GM18508 (cell line): ENCODE measurements at regions not wholly inside any gene's neighbourhood (a gene's known extent, or its start where the extent isn't known, plus 50 kb on each side); places are given as distances from the start of the nearest gene placed in this dataset.
"Not testable (repeated sequence)": the region's sequence is repeated elsewhere in the genome, so short reads cannot be mapped to it uniquely, and the experiment has no call there.

ENCODE experiments used
- ATAC-seq: cut with Tn5 transposase; IDR thresholded peaks from one replicate; pipeline ENCODE4 v1.9.1; 2021; ENCODE audit warnings: moderate number of reproducible peaks; ENCODE audit not compliant: insufficient read depth, unreplicated experiment

DNA sequence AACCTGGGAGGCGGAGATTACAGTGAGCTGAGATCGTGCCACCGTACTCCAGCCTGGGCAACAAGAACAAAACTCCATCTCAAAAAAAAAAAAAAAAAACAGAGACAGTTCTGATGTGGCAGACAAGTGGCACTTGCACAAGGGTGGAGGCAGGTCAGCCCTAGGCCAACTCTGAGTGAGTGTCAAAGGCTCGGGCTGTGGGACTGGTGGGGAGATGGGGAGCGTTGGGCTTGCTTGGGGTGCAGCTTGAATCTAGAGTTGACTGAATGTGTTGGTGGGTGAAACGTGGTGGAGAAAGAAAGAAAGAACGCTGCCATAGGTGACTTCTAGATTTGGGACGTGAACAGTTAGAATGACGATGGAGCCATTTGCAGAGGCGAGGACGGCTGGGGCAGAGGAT lies 121.3 kb upstream of the SPACA7 start:
- no peak for ATAC-seq

DNA sequence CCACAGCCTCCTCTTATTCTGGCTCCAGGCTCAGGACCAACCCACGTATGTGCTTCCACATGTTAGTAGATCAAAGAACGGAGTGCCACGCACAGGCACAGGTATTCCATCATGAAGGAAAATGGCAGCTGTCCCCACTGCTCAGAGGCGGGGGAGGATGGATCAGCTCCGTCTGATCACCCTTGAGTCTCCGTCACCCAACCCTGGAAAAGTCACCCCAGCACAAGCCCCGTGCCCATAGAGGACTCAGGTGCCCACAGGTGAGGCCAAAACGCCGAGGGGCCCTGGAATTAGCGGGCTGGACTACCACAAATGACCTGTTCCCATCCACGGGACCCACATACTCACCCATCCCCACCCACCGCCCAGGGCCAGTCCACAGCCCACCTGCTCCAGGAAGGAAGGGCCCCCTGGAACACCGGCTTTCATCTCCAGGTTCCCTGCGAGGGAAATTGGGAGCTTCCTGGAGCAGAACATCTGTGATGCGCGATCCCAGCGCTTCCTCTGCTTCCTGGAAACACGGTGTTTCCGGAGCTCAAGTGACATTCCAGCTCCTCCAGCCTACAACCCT lies 120.5 kb upstream of the SPACA7 start:
- ATAC-seq, result no peak

DNA sequence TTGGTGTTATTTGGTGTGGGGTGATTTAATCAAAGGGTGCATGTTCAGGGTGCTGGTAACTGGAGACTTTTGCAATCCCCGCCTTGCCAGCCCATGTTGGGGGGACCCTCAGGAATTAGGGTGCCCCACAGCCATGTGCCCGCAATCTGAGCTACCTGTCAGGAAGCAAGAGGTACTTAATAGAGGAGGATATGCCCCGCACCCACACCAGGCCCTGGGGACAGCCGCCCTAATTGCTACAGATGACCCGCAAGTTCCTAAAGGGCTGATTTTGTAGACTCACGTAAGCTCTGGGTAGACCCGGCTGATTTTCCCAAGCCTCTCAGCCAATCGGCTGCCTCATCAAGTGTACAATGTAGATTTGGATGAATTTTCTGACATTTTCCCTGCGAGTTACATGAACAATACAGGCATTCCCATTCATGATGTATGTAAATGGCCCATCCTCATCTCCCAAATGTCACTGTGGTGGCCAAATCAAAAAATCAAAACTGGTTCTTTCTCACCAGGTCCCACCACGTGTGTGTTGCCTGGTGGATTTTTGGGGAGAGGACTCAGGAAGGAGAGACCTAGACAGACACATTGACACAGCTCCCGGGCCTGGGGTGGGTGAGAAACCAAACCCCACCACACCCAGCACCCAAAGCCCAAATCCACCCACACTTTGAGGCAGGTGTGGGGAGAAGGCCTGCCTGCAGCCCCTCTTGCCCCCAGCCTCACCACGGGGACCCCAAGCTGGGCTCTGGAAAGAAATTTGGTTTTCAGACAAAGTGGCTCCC lies 119.2 kb upstream of the SPACA7 start:
- no peak for ATAC-seq

DNA sequence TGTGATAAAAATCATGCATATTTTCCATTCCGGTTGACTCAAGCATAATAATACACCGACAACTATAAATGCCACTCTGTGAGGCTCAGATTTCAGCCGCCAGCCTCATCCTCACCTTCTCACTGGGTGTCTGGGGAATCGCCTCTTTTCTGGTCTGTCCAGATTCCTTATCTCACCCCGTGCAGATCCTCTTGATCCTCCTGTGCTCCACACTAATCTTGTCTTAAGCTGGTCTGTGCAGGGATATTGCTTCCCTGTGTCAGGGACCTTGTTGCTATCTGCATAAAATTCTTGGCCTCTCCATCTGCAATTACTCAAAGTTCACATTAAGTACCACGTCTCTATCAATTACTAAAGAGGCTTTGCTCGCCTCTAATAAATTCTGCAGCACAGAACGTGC lies 116.6 kb upstream of the SPACA7 start:
- no peak for ATAC-seq

DNA sequence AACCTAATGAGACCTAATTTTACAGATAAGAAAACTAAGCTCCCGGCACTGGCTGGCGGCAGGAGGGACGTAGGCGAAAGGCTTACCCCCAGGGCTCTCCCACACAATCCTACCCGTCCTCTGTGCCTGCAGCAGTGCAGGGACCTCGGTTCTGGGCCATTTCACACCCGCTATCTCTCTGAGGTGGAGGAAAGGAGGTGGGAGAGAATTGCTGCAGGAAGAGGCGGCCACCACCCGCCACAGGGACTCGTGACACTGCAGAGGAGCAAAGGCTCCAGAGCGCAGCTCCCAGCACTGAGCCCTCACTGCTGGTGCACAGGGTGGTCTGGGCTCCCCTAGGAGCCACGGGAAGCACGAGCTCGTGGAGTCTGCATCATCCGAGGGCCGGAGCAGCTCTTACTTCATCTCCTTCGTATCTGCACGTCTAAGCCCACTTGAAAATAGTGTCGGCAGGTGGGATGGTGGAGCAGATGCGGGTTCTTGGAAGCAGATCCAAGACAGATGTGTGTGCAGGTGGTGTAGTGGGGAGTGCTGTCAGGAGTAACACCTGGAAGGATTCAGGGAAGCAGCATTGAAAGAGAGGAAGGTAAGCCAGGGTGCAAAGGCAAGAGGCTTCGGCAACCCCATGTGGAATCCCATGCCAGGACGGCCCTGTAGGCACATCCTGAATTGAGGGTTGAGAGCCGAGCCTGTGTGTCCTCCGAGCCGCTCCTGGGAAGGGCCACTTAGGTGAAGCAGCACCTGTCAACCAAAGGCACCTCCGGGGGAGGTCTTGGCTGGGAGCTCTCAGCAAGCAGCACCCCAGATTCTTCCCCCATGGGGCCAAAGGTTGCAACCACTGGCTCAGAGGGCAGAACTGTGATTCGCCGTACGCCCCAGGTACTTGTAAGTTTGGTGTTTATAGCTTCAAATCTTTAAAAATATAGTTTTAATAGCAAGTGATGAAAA lies 115.8 kb upstream of the SPACA7 start:
- ATAC-seq, result no peak

- no peak for ATAC-seq
These were observed 114.2 kb upstream of the SPACA7 start for GRCh38 chr13:112261924-112262323.

DNA sequence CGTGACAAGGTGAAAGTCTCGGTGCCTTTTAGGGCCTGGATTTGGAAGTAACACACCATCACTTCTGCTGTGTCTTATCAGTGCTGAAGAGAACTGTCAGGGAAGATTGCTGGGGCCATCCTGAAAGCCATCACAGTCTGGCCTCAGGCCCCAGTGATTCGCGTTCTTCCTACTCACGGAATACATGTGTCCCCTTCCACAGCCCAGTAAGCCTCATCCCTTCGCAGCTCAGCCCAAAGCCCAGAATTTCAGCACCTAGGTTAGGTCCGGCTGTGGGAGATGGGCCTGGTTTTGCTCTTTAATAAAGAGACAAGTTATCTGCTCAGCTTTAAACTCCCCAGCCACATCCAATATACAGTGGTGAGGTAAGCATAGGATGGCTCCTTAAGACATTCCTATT lies 113.0 kb upstream of the SPACA7 start:
- ATAC-seq, result no peak

DNA sequence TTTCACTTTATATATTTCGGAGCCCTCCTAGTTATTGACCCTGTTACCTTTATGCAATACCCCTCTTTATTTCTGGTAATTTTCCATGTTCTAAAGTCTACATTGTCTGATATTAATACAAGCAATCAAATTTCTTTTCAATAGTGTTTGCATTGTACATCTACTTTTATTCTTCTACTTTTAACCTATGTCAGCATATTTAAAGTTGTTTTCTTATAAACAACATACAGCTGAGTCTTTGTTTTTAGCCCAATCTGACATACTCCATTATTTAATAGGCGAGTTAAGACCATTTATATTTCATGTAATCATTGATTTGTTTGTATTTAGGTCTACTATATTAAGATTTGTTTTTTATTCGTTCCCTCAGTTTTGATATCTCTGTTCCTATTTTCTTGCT lies 108.5 kb upstream of the SPACA7 start:
- ATAC-seq, result no peak

- peak; percentile 83 for ATAC-seq
These were observed 105.2 kb upstream of the SPACA7 start for GRCh38 chr13:112270951-112271350.

GRCh38 chr13:112286733-112287132 lies 89.4 kb upstream of the SPACA7 start:
- not testable (repeated sequence) for ATAC-seq

DNA sequence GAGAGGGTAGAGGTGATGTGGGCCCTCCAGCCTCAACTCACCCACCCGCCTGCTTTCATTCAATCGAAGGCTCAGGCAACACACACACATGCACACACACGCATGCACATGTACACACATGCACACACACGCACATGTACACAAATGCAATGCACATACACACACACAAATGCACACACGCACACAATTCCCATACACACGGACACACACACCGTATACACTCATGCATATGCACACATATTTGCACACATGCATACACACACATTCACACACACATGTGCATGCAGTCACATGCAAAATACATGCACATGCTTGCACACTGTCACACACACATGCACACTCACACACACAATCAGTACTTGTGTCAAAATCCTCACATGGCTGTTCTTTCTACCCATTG lies 55.9 kb upstream of the SPACA7 start:
- no peak for ATAC-seq

DNA sequence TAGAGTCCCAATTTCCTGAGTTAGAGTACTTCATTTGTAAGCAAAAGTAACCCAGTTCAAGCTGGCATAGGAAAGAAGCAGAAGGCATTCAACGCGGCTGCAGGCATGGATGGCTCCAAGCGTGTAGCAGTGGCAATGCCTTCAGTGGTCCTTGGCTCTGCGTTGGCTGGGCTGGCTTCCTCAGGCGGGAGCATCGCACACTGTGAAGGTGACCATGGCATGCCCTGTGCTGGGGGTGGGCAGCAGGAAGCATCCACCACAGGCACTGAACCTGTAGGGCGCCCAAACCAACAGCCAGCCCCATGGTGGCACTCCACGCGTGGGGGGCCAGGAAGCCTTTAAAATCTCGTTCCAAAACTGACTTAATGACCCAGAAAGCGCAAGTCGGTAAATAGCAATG lies 53.6 kb upstream of the SPACA7 start:
- no peak for ATAC-seq

GRCh38 chr13:112324116-112324515 lies 52.0 kb upstream of the SPACA7 start:
- ATAC-seq, result no peak

- ATAC-seq, result no peak
These were observed 50.9 kb upstream of the SPACA7 start for GRCh38 chr13:112325142-112325808.

DNA sequence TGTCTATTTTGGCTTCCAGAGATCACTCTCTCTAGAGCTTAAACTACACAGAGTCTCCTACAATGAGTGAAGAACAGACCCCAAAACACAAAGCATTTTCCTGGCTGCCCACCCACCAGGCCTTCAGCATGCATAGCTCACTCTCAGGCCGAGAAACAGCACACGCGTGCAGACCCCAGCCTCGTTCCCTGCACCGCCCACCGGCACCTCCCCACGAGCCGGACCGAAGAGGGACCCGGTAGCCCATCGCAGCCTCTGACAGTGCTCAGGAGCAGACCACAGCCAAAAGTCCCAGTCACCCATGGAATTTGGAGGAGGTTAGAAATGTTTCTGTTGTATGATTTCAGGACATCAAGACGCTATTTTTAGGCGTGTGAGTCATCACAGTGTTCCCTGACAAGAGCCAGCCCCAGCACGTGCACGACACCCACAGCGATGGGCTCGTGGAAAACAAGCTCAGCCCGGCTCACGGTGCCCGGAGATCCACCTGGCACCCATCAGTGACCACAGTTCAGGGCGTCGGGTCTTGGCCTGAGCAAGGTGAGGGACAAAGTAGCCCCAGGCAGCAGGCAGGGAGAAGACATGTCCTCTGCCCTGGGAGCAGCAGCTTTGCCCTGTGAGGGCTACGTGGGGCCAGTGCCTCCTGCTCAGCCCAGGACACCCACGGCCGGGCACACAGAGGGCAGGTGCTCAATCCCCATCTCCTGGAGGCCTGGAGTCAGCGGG lies 50.1 kb upstream of the SPACA7 start:
- no peak for ATAC-seq
